Stimulated activated naive CD8-positive, alpha-beta T cell treated with anti-CD3 and anti-CD28 coated beads, Interleukin-15, Interleukin-2, amounts not matched to agents 100 U/mL and 50 U/mL, for 24 hours (primary cell): ENCODE measurements at regions not wholly inside any gene's neighbourhood (a gene's known extent, or its start where the extent isn't known, plus 50 kb on each side); places are given as distances from the start of the nearest gene placed in this dataset.
A peak's percentile ranks its signal among the peaks of the same experiment; 100 is the strongest.

Source experiments
- ATAC-seq: fragments of 150-1000 bp; cut with Tn5 transposase; one replicate; pipeline ENCODE4 v1.10.0; 2021
- DNase-seq: peaks from one replicate; pipeline ENCODE4 v3.0.0; 2021

DNA sequence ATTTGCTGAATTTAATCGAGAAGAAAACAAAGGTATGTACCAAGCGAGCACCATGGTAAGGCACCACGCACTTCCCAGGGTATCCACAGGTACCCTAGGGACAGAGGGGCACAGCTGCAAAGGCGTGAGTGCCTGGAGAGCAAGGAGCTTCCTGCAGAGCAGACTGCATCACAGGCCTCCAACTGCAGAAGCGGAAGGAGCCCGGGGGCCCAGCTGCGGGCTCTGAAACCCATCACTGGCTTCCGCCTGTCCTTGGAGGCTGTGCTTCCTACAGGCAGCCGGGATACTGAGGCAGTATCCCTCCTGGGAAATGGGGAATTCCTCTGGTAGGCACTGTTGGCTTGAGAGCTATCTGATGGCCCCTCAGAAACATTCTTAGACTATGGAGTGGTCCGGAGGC, 217.4 kb upstream of the GMDS start:
- no peak for ATAC-seq

DNA sequence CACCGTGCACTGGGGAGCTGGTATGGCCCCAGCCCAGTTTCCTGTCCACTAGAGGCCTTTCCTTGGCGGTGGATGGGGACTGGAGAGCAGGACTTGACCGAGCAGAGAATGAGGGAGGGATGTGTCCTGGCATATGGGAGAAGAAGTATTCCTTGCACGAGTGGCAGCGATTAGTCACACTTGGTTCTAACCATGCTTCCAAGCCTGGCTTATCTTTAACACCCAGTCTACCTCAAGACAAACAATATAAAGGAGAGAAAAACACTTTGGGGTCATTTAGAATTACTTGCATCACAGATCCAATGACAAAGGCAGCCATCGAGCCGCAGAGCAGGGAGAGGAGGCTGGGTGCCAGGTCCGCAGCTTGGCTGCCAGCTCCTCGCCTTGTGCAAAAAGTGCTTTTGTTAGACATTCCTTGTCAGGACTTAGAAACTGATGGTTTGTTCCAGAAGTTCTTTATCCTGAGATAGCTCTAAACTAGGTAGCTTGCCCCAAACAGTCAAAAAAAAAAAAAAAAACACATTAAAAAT, 214.9 kb upstream of the GMDS start:
- no peak for DNase-seq

More for the DNA sequence above, 217.4 kb upstream of the GMDS start:
- no peak for DNase-seq

DNA sequence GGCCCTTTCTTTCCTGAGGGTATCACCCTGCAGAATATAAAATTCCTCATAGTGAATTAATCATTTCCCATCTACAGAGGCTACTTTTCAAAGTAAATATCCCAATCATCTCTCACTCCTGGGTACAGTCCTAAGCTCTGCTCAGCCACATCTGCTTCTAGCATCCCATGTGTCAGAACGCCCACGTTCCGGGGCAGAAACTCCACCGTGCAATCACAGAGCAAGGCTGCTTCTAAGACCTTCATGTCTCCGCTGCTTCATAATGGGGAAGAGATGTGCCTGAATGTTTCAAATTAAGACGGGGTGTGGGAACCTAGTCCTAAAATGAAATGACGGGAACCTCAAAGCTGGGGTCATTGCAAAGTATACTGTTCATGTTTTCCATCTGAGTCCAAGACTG, 208.8 kb upstream of the GMDS start:
- no peak for ATAC-seq
- DNase-seq: no peak

More for the DNA sequence above, 214.9 kb upstream of the GMDS start:
- ATAC-seq: no peak

DNA sequence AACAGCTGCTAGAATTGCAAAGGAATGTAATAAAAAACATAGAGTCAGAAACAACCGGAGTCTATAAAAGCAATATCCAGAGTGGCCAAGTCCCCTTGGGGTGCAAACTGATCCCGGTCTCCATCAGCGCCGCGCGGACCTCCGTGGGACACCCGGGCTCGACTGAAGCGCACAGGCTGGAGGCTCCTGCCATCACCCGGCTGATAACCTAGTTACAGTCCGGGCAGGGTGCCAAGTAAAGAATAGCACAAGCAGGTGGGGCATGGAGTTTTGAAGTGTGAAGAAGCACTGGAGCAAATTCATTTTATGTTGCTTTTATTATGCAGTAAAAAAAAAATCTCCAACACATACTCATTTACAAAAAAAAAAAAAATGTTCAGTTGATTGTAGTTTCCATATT, 205.1 kb upstream of the GMDS start:
- ATAC-seq: no peak

DNA sequence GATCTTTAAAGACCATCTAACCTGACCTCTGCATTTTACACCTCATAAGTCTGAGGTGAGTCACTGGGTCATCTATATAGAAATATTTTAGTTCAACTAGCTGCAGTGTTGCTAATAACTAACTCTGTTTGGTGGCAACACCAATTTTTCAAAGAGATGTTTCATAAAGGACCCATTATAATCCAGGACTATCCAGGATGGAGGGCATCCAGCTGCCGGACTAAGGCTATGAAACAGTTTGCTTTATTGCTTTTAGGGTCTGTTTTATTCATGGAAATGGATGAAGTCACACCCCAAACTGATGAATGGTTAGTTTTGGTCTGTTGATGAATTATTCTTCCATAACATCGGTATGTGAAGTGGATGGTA, 204.2 kb upstream of the GMDS start:
- ATAC-seq (no peak), DNase-seq (no peak)

More for the DNA sequence above, 205.1 kb upstream of the GMDS start:
- DNase-seq: no peak

DNA sequence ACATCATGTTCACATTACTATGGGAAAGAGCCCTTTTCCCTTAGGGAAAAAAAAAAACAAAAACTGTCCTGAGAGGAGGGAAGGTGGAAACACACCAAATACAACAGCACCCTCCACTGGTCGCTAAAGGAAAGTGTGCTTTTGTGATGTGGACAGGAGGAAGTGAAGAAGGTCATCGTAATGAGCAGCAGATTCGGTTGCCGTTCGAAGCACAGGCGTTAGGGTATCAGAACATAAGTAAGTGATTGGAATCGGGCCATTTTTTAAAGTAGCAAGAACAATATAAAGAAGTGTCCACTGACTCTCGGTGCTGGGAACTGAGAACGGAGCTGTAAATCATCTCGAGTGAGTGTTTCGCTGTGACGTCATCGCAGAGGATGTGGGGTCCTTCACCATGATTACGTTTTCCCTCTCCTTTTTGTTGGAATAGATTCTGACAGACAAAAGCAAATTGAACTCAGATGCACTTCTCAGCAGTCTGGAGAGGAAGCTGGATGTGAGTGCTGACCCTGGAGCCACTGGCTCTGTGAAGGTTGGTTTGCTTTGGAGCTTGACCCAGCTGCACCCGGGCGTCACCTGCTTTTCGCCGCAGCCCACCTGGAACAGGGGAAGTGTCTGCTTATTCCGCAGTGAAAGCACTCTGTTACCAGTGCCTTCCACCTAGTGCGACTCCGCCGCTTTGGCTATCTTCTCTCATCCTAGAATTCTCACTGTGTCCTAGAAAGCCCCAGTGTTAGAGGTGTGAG, 203.6 kb upstream of the GMDS start:
- ATAC-seq (no peak), DNase-seq (peak; percentile 12)

DNA sequence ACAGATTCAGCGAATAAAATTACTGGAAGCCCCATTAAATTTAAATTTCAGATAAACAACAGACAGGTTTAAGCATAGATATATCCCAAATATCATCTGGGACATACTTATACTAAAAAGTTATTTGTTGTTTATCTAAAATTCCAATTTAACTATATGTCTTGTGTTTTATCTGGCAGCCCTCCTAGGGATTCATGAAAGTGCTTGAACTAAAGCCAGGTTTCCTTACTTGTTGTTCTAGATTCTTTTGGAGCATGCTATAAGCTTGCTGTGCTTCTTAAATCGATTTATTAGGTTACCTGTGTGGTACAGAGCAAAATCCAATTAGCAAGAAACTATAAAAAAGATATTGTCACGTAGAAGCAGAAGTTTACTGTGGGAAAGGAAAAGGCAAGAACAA, 202.5 kb upstream of the GMDS start:
- DNase-seq: no peak

DNA sequence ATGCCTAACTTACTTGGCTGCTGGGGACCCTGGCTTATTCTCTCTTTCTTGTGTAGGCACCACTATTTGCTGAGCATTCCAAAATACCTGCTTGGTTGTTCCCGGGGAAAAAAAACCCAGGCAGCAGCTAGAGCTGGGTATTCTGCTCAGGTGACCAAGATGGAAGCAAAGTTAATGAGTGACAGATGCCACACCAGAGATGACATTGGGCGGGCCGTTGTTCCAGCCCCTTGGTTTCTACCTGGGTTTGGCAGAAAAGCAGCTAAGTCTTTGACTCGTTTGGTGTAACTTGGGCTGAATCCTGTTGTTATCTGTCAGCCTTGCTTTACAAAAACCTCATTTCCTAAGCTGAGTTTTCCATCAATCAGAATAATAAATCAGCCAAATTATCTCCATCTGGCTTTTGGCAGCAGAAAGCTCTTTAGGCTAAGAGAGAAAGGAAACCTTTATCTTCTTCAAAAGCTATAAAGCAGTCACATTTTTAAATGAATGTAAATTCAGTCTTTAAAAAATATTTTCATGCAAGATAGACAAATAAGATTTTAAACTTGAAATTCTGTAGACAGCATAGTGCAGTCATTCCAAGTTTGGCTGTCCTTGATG, 202.0 kb upstream of the GMDS start:
- no peak for ATAC-seq

More for the DNA sequence above, 202.5 kb upstream of the GMDS start:
- no peak for ATAC-seq

DNA sequence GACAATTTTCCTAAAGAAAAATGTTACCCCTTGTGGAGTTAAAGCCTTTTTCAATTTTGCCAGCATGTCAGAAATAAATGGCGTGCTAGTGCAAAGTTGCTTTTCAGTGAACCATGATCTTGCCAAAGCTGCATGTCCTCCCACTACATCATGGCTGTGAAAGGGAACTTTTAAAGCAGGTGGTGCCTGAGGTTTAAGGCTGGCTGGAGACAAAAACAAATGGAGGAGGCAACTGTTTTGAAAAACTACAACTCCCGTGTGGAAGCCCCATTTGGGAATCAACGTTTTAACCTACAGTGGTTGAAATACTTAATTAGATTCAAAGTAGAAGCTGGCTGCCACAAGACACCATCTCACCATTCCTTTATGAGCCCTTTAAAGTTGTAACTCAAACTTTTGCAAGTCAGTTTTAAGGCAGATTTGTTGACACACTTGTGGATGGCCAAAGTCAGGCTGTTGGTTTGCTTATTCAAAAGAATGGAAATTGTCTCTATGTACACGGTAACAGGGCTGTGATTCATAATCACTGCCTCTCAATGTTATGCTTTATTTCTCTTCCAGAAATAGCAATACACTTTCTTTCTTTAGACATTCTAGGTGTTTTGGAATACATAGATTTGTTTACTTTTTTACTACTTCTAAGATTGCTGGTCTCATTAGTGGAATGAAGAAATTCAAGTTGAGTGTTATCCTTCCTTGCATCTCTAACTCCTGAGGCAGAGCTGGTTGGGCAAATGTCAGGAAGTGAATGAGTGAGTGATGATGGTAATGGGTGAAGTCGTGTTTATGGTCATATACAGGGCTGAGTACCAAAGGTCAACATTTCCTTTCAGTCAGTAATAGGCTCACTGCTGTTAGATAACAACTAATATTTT, 196.4 kb upstream of the GMDS start:
- ATAC-seq: no peak
- DNase-seq: no peak

More for the DNA sequence above, 202.0 kb upstream of the GMDS start:
- no peak for DNase-seq

DNA sequence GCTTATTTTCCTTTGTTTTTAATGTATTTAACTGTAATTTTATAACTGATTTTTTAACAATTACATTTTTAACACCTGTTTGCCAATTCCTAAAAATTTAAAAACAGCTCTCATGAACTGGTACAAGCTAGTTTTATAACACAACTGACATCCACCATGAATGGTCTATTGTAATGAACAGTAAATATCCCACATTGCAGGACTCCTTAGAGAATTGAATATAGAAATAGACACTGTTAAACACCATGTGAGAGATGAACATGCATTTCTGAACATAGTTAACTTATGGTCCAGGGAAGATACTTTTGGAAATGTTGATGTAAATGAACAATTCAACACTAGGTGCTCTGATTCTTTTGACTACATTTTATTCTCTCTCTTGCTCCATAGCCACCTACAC, 195.1 kb upstream of the GMDS start:
- no peak for DNase-seq
- no peak for ATAC-seq

DNA sequence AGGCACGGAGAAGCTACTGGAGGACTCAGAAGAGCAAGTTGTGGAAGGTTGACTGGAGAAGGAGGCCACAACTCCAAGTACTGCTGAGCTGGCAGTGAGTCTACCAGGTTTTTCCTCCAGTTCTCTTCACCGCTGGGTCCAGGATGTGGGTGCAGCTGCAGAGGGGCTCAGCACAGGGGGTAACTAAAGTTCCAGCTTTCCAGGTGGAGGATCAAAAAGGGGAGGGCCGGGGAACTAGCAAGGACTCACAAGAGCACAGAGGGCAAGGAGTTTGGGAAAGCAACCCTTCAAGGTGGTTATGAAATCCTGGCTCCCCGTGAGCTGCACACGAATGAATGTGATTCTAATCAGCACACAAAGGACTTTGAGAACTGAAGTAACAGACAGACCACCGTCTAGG, 194.2 kb upstream of the GMDS start:
- ATAC-seq: no peak
- DNase-seq: no peak

DNA sequence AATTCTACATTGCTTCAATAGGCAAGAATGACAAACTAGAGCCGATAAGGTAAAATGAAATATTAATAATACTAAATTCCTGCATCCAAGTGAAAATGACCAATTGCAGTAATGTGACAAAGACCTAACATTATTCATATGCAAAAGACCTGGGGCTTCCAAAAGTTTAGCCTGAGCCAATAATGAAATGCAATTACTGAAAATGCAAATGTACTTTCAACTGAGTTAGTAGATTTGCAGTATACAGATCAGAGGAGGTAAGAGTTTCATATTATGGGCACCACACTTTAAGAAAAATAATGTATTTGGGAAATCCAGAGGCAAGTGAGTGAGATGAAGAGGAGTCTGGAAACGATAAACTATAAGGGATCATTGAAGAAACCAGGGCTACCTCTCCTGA, 193.7 kb upstream of the GMDS start:
- no peak for DNase-seq
- ATAC-seq: no peak

DNA sequence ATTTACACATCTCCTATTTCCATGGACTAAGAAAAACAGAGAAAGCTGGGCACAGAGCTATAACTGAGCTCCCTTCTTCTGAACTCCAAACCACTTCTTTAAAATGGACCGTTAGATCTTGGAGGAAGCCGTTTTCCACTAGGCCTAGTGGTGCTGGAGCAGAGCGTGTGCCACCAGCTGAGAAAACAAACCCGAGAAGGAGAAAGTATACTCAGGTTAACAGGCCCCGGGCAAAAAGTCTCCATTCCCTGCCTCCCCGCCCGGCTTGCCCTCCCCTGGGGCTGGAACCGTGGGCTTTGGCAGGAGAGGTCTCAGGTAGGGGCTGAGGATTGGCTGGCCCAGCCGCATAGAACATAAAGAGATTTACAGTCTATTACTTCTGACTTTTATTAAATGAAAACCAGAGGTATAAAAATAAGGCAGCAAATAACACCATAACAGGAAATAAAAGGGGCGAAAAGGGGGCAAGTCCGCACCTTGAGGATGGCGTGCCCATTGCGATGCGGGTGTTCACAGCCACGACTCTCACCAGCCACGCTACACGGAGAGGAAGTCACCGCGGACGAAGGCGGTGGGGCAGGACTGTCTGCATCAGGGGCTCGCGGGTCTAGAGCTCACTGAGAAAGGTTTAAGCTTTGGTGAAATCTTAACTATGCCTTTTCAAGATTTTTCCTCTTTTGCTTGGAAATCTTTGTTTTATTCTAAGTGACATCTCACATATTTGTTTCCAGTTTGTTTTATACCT, 191.2 kb upstream of the GMDS start:
- no peak for DNase-seq

DNA sequence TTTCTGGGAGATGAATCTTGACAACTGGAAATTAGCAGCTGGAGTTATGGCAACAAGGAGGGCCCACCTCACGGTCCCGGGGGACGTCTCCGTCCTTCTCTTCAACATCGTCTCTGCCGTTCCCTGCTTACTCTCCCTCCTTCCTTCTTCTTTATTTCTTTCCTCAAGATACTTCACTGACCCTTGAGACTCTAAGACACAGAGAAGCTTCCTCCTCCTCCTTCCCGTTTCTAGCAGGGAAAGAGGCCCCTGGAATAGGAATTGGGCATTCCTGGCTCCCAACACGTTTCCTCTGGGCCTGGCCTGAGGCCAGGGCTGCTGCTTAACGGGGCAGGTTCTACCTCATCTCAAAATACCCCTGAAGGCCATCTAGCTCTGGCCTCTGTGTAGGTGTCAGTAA, 189.9 kb upstream of the GMDS start:
- DNase-seq (no peak), ATAC-seq (no peak)

More for the DNA sequence above, 191.2 kb upstream of the GMDS start:
- ATAC-seq: no peak

DNA sequence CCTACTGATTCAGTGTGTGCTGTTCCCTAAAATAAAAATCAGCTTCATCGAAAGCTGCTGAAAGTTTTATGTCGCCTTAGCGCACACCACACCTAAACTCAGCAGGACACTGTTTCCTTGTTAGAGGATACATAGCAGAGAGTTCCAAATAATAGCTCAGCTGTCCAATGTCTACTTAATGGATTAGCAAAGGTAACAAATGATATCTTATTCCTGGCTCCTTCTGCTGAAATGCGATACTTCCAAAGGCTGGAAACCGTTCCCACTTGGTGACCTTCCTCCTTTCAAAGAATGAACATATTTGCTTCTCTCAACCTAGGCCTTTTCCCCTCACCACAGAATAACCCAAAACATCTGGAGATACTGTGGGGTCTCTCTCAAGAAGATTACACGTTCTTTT, 189.5 kb upstream of the GMDS start:
- DNase-seq (no peak), ATAC-seq (no peak)

DNA sequence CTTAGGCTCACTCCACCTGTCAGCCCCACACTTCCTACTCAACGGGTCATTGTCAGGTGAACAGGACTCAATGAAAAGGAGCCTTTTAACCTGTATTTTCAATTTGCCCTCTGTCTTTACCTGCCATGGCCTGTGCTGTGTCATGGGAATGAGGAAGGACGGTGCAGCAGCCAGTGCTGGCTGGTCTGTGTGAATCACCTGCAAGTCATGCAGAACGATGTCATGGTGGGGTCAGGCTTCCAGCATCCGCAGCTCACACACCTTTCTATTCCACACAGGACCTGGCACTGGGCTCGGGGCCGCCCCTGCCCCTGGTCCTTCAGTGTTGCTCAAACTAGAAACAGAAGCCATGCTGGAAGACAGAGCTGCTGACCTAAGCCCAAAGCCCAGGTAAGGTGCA, 188.7 kb upstream of the GMDS start:
- ATAC-seq: no peak
- DNase-seq: no peak

DNA sequence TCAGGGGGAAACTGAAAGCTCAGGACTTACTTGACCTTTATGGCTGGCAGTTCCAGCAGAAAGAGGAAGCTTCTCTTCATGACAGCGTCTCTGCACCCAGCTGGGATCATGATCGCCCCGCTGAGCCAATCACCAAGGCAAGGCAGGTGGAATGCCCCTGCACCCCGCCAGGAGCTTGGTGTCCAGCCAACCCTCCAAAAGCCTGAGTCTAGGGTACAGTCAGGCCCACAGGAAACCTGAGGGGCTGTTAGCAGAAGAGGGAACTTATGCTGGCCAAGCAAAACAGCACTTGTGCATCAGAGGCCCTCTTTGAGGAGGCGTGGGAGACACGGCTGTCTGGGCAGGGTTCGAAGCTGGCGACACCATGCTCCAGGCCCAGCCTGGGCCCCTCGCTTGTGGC, 188.3 kb upstream of the GMDS start:
- no peak for ATAC-seq
- DNase-seq: no peak

DNA sequence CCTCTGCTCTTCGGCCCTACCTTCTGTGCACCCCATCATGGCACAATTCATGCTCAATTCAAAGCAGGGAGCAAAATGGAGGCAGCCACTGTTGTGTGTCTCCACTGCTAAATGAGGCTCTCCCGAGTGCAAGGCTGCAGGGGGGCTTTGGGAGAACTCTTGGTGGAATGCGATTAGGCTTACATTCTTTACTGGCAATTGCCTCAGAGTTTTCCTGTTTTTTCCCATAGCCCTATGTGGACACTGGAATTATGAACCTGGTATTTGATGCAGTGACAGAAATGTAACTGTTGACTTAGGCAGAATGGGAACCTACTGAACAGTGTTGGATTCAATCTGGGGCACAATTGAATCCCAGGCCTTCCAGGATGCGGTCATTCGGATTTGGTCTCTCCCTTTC, 187.9 kb upstream of the GMDS start:
- ATAC-seq (no peak), DNase-seq (no peak)

DNA sequence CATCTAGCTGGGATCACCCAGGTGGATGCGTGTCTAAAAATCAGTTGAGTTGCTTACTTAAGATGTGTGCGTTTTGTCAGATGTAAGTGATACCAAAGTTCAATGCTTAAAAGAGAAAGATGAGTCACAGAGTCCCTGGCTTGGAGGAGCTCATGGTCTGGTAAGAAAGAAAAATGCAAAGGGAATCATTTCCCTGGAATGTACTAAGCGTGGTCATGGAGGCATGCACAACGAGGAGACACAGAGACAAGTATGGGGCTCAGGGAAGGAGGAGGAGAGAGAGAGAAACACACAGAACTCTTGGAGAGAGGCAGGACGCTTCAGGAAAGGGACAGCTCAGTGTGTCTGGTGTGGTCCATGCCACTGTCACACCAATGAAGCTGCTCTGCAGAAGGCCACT, 186.9 kb upstream of the GMDS start:
- ATAC-seq: no peak
- no peak for DNase-seq

DNA sequence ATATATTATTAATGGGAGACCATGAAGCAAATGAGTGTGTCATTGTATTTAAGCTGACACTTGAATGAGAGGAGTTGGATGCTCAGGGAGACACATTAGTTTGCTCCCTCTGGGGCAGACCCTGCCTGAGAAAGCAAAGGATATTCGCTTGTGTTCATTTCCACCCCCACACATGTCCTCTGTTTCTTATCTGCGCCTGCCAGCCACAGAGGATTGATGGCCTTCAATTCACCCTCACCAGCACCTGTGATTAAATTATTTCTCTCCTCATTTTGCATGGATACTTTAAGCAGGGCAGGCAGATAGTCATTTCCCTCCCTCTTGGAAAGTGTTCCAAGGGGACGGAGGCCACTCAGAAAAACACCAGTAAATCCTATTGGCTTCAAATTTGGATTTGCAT, 185.2 kb upstream of the GMDS start:
- DNase-seq (no peak), ATAC-seq (no peak)

DNA sequence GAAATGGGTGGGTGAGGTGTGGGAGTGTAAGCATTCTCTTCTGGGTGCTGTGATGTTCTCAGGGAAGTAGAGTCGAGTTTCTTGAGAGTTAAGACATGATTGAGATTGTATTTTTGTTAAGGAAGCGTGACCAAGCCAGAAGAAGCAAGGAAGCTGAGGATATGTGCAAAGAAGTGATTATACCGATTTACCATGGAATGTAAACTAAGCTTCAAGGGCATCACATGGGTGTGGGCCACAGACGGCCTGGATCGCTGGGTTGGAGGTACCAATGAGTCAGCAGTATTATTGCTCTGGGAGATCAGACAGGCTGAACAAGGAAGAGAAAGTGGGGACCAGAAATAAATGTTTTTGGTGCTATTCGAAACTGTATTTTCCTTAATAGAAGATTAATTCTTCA, 184.1 kb upstream of the GMDS start:
- no peak for DNase-seq
- ATAC-seq: no peak

DNA sequence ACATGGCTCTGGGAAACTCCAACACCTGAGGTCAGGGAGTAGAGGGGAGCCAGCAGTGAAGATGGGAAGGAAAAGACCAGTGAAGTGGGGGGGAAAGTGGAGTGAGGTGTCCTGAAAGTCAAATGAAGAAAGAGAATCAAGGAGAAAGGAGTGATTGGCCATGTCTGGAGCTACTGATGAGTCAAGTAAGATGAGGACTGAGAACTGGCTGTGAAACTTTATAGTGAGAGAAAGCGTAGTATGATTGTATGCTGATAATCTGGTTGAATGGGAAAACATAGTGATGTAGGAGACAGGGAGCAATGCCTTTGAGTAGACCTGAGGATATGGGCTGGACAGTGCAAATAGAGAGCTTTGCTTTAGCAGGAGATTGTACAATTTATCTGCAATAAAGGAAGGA, 183.6 kb upstream of the GMDS start:
- ATAC-seq (no peak), DNase-seq (no peak)
